GM23248 (cell line): ENCODE measurements at regions not wholly inside any gene's neighbourhood (a gene's known extent, or its start where the extent isn't known, plus 50 kb on each side); places are given as distances from the start of the nearest gene placed in this dataset.

Experiments
- EZH2 ChIP-seq: fragments of 200-600 bp; sonication (generic); IDR thresholded peaks from 2 replicates; pipeline ENCODE4 v1.6.1; 2018; ENCODE audit warnings: antibody characterized with exemption, mild to moderate bottlenecking; ENCODE audit not compliant: insufficient read depth, poor library complexity, severe bottlenecking
- EZH2phosphoT487 ChIP-seq: fragments of 200-600 bp; sonication (generic); IDR thresholded peaks from 2 replicates; pipeline ENCODE4 v1.6.1; 2018; ENCODE audit warnings: antibody characterized with exemption, moderate library complexity, mild to moderate bottlenecking, low read depth; ENCODE audit not compliant: insufficient read depth

DNA sequence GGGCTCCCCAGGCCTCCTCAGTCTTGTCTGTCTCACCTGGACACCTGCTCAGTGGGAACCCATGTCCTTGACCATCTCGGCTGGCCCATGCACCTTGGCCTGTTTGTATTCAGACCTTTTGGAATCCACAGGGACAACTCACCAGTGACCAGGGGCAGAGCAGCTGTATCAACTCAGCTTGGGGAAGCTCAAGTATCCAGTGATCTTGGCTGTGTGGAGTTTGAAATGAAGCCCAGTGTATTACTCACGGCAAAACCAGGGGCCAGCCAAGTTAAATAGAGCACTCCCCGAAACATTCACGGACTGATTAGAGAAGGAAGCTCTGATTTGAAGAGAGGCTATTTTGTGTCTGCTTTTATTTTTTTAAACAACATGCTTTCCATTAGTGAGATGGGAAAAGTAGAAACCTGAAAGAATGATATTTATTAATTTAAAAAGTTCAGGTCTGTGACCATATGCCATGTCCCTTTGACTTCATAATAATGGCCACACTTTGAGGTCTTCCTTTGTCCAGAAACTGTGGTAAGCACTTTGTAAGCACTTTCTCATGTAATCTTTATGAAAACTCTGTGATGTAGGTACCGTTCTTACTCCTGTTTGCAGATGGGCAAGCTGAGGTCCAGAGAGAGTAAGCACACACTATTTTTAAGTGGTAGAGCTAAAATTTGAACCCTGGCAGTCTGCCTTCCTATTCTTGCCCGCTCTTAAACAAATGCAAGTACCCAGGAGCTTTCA, 656.5 kb downstream of the BNC2 start:
- TF ChIP-seq EZH2phosphoT487: no peak
- TF ChIP-seq EZH2: no peak
